Left ventricle myocardium inferior (tissue), 1 donor: ENCODE measurements at regions not wholly inside any gene's neighbourhood (a gene's known extent, or its start where the extent isn't known, plus 50 kb on each side); places are given as distances from the start of the nearest gene placed in this dataset.

Experiments
- DNase-seq: peaks from one replicate; pipeline ENCODE4 v3.0.0-alpha.2; 2020
- H3K27ac ChIP-seq: fragments of 200-600 bp; replicated peaks from 2 replicates; pipeline ENCODE4 v1.8.0; 2021
- H3K27me3 ChIP-seq: fragments of 200-600 bp; 2 replicates; pipeline ENCODE4 v1.8.0; 2021; ENCODE audit warnings: low read depth
- H3K36me3 ChIP-seq: fragments of 200-600 bp; 2 replicates; pipeline ENCODE4 v1.8.0; 2021
- H3K4me1 ChIP-seq: fragments of 200-600 bp; 2 replicates; pipeline ENCODE4 v1.8.0; 2021
- H3K4me3 ChIP-seq: fragments of 200-600 bp; 2 replicates; pipeline ENCODE4 v1.8.0; 2021; ENCODE audit warnings: mild to moderate bottlenecking, moderate library complexity
- H3K9me3 ChIP-seq: fragments of 200-600 bp; replicated peaks from 2 replicates; pipeline ENCODE4 v1.8.0; 2021
- intact Hi-C: fragments of 100-400 bp; cut with micrococcal nuclease; formaldehyde crosslinking; loops from one replicate; pipeline ENCODE4 v1.11.0; 2022
- TF ChIP-seq, protein P1 (sequence below): fragments of 200-600 bp; IDR thresholded peaks from 2 replicates; pipeline ENCODE4 v1.8.0; 2021; ENCODE audit warnings: antibody characterized with exemption, mild to moderate bottlenecking, borderline replicate concordance
- donor health status: DM: no; HTN: yes; CAD: no; lungs with severe emphysema.

DNA sequence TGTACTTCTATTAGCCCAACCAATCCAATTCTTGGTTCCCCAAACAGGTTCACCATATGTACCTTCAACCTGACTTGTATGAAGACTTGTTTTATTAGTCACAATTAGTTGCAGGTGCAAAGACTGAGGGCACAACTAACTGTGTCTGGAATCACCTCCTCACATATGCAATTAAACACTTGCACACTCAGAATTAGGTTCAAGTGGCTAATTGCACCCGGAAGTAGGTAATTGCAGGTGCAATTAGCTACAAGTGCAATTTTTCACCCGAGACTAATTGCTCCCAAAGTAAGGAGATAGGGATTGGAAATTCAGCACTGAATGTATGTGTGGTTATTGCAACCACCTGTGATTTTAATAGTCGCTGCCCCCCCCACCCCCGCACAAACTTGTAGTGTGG is 338.9 kb downstream of the ZSWIM6 start:
- H3K27me3 ChIP-seq: no peaks in the 10 kb centered on the region
- no peak overlapping the region for H3K27ac ChIP-seq
- no peaks in the 10 kb centered on the region for H3K9me3 ChIP-seq
- H3K4me3 ChIP-seq: no peak overlapping the region
- DNase-seq: no peak
- intact Hi-C loops: no loop called here
- no peaks in the 10 kb centered on the region for H3K36me3 ChIP-seq
- H3K4me1 ChIP-seq: peaks cover 29% of the 10 kb centered on the region
- TF ChIP-seq, protein P1, sequence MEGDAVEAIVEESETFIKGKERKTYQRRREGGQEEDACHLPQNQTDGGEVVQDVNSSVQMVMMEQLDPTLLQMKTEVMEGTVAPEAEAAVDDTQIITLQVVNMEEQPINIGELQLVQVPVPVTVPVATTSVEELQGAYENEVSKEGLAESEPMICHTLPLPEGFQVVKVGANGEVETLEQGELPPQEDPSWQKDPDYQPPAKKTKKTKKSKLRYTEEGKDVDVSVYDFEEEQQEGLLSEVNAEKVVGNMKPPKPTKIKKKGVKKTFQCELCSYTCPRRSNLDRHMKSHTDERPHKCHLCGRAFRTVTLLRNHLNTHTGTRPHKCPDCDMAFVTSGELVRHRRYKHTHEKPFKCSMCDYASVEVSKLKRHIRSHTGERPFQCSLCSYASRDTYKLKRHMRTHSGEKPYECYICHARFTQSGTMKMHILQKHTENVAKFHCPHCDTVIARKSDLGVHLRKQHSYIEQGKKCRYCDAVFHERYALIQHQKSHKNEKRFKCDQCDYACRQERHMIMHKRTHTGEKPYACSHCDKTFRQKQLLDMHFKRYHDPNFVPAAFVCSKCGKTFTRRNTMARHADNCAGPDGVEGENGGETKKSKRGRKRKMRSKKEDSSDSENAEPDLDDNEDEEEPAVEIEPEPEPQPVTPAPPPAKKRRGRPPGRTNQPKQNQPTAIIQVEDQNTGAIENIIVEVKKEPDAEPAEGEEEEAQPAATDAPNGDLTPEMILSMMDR: no peak

DNA sequence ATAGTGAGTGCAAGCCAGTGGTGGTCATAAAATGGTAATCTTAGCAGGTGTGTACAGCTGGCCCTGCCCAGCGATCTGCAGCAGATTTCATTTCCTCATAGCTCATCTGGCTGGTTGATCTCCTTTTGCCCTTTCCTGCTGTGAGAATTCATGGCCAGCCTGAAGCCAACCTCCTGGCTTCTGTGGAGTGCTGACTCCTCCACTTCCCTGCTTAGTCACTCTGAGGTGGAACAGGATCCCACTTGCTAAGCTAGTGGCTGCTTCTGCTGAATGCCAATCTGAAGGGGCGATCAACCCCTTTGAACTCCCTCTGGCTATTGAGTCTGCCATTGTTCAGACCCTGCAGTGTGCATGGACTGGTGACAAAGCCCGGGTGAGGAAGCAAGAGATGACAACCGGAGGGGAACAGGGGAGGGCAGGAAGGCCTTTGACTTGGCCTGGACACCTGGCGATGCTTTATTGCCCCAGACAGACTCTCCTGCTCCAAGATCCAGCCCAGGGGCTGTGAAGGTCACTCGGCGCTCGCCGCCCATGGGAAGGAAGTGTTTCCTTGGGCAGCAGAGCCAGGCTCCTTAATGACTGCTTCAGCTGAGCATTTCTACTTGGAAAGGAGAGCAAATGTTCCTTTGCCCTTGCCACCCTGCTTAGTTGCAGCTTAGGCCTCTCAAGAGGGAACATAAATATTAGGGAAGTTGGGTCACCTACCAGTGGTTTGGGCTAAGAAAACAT is 341.1 kb downstream of the ZSWIM6 start:
- Histone ChIP-seq H3K4me1 (peaks cover 20% of the 10 kb centered on the region), H3K4me3 (no peak overlapping the region), H3K27me3 (no peaks in the 10 kb centered on the region), H3K36me3 (no peaks in the 10 kb centered on the region), H3K27ac (no peak overlapping the region), H3K9me3 (no peaks in the 10 kb centered on the region)
- DNase-seq: no peak
- intact Hi-C loops: no loop called here
- TF ChIP-seq, protein P1: no peak

- Histone ChIP-seq H3K4me1 (peaks cover 17% of the 10 kb centered on the region), H3K36me3 (no peaks in the 10 kb centered on the region), H3K9me3 (no peaks in the 10 kb centered on the region), H3K27ac (no peak overlapping the region), H3K4me3 (no peak overlapping the region), H3K27me3 (no peaks in the 10 kb centered on the region)
- intact Hi-C loops: no loop called here
- TF ChIP-seq, protein P1: no peak
- DNase-seq: no peak
Measured at GRCh38 chr5:61674378-61674777, 342.3 kb downstream of the ZSWIM6 start.

GRCh38 chr5:61675015-61675692 is 343.1 kb downstream of the ZSWIM6 start:
- H3K9me3 ChIP-seq: no peaks in the 10 kb centered on the region
- intact Hi-C loops: no loop called here
- H3K4me1 ChIP-seq: peaks cover 9% of the 10 kb centered on the region
- no peak overlapping the region for H3K27ac ChIP-seq
- no peaks in the 10 kb centered on the region for H3K27me3 ChIP-seq
- no peak overlapping the region for H3K4me3 ChIP-seq
- TF ChIP-seq, protein P1: no peak
- no peaks in the 10 kb centered on the region for H3K36me3 ChIP-seq
- no peak for DNase-seq

DNA sequence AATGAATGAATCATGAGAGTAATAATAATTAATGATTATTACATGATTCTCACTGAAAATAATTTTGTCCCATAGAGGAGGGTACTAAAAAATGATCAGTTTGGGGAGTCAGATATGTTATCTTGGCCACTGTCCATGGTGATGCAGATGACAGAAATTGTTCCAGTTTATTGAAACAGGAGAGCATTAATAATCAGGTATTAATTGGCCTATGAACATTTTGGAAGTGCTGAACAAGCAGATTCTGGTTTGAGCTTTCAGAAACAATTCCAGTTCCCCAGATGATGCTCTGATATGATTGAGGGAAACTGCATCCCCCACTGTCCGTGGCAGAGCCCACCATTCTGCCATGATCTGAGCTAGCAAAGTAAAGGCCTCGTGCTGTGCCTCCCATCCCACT is 345.2 kb downstream of the ZSWIM6 start:
- Histone ChIP-seq H3K27me3 (no peaks in the 10 kb centered on the region), H3K4me1 (peaks cover 9% of the 10 kb centered on the region), H3K27ac (no peak overlapping the region), H3K9me3 (no peaks in the 10 kb centered on the region), H3K4me3 (no peak overlapping the region), H3K36me3 (no peaks in the 10 kb centered on the region)
- TF ChIP-seq, protein P1: no peak
- intact Hi-C loops: no loop called here
- DNase-seq: no peak
